ENCODE measurements at regions not wholly inside any gene's neighbourhood (a gene's known extent, or its start where the extent isn't known, plus 50 kb on each side); places are given as distances from the start of the nearest gene placed in this dataset.

DNA sequence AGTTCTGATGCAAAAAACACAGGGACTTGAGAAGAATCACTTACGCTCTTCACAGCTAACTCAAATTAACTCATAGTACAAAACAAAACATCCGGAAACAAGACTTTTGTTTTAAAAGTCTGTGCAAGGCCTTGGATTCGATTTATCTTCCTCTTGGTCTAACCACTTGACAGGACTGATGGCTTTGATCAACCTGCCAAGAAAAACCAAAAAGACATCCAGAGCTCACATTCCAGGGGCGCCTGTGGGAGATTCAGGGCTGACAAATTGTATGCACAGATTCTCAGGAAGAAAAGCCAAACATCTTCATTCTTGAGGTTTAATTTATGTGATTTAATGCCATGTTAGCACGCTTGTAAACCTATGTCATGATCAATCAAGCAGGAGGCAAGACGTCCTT is 129.1 kb upstream of the TMCC3 start:
- TF ChIP-seq, protein P1, sequence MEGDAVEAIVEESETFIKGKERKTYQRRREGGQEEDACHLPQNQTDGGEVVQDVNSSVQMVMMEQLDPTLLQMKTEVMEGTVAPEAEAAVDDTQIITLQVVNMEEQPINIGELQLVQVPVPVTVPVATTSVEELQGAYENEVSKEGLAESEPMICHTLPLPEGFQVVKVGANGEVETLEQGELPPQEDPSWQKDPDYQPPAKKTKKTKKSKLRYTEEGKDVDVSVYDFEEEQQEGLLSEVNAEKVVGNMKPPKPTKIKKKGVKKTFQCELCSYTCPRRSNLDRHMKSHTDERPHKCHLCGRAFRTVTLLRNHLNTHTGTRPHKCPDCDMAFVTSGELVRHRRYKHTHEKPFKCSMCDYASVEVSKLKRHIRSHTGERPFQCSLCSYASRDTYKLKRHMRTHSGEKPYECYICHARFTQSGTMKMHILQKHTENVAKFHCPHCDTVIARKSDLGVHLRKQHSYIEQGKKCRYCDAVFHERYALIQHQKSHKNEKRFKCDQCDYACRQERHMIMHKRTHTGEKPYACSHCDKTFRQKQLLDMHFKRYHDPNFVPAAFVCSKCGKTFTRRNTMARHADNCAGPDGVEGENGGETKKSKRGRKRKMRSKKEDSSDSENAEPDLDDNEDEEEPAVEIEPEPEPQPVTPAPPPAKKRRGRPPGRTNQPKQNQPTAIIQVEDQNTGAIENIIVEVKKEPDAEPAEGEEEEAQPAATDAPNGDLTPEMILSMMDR (IDR thresholded peaks at IDR 0.05 in 8 of 11, conservative IDR thresholded peaks at IDR 0.05 in 3 of 11), result no peak
- no peak for TF ChIP-seq POLR2AphosphoS5 (IDR thresholded peaks at IDR 0.05)
